Panc1 (cell line): ENCODE measurements at regions not wholly inside any gene's neighbourhood (a gene's known extent, or its start where the extent isn't known, plus 50 kb on each side); places are given as distances from the start of the nearest gene placed in this dataset.

ENCODE experiments used
- ATAC-seq: fragments of 200-7000 bp; cut with Tn5 transposase; 2 replicates; pipeline ENCODE4 v1.9.1; 2020; ENCODE audit warnings: mild to moderate bottlenecking, moderate library complexity
- BruUV-seq: library from RNA; stranded (reverse); fragments of 400-500 nt; replicated peaks from 2 replicates; lab custom pipeline; 2021; lab: Mats Ljungman, UMichigan
- CTCF ChIA-PET: fragments of 300-600 bp; sonication (Branson Sonifier 250); formaldehyde crosslinking; loops from one replicate; lab custom pipeline; 2022; ENCODE audit warnings: antibody characterized with exemption; lab: Charles Lee
- POLR2A ChIA-PET: fragments of 300-600 bp; sonication (Branson Sonifier 250); formaldehyde crosslinking; loops from one replicate; lab custom pipeline; 2022; ENCODE audit warnings: antibody characterized with exemption; lab: Charles Lee
- DNase-seq: peaks from one replicate; pipeline ENCODE4 v3.0.0-alpha.2; 2010; ENCODE audit warnings: low read depth, low spot score
- H3K27ac ChIP-seq: 2 replicates; pipeline ENCODE4 v1.5.1; 2011; ENCODE audit warnings: mild to moderate bottlenecking, low read length, inconsistent platforms
- H3K27me3 ChIP-seq: fragments of 200-500 bp; sonication (Bioruptor generic); 2 replicates; pipeline ENCODE4 v1.6.0; 2014; ENCODE audit warnings: low read length, inconsistent platforms; ENCODE audit not compliant: control insufficient read depth, insufficient read depth
- H3K36me3 ChIP-seq: fragments of 200-500 bp; sonication (Bioruptor generic); 2 replicates; pipeline ENCODE4 v1.5.1; 2014; ENCODE audit warnings: inconsistent platforms, mild to moderate bottlenecking, low read length, moderate library complexity; ENCODE audit not compliant: control insufficient read depth, insufficient read depth
- H3K4me1 ChIP-seq: 2 replicates; pipeline ENCODE4 v1.5.1; 2011; ENCODE audit warnings: inconsistent platforms, mild to moderate bottlenecking, low read length, moderate library complexity; ENCODE audit not compliant: control insufficient read depth, insufficient read depth
- H3K4me3 ChIP-seq, 2 experiments: 2 replicates each; pipeline ENCODE4 v1.5.1; 2011 to 2012; ENCODE audit warnings: low read depth in 2 of 2, low read length in 2 of 2, mild to moderate bottlenecking in 2 of 2, inconsistent platforms in 1 of 2, moderate library complexity in 1 of 2
- H3K9me3 ChIP-seq: fragments of 200-500 bp; sonication (Bioruptor generic); 2 replicates; pipeline ENCODE4 v1.5.1; 2014; ENCODE audit warnings: low read depth, mild to moderate bottlenecking, inconsistent platforms, low read length, moderate library complexity; ENCODE audit not compliant: control insufficient read depth, insufficient read depth
- CTCF ChIP-seq: fragments of 450-650 bp; IDR thresholded peaks from 2 replicates; pipeline ENCODE4 v1.5.1; 2017; ENCODE audit warnings: mild to moderate bottlenecking
- POLR2AphosphoS5 ChIP-seq: IDR thresholded peaks from 2 replicates; pipeline ENCODE4 v1.6.1; 2012; ENCODE audit warnings: mild to moderate bottlenecking, low read depth, low read length, moderate library complexity
- REST ChIP-seq, 2 experiments: IDR thresholded peaks; 2 replicates each; pipeline ENCODE4 v1.6.1; 2011 to 2012; ENCODE audit warnings: low read depth in 2 of 2, control low read depth in 1 of 2, low read length in 1 of 2, mild to moderate bottlenecking in 1 of 2, moderate library complexity in 1 of 2; ENCODE audit not compliant: insufficient read depth in 1 of 2
- SIN3A ChIP-seq: IDR thresholded peaks from 2 replicates; pipeline ENCODE4 v1.6.1; 2012; ENCODE audit warnings: low read depth, mild to moderate bottlenecking, low read length, moderate library complexity, borderline replicate concordance; ENCODE audit not compliant: insufficient read depth
- TCF7L2 ChIP-seq: IDR thresholded peaks from 2 replicates; pipeline ENCODE4 v1.6.1; 2011; ENCODE audit warnings: mild to moderate bottlenecking, low read depth, low read length, inconsistent platforms
- in situ Hi-C: cut with HindIII; loops from 2 replicates; pipeline ENCODE4 v1.10.0; 2016; ENCODE audit warnings: low sequenced_read_pairs, low pct_unique_long_range_greater_than_20kb
- intact Hi-C: fragments of 100-400 bp; cut with micrococcal nuclease; formaldehyde crosslinking; loops from one replicate; pipeline ENCODE4 v1.10.0; 2022; ENCODE audit not compliant: unreplicated experiment

- Histone ChIP-seq H3K4me3 (no peak overlapping the region), H3K9me3 (no peaks in the 10 kb centered on the region), H3K4me1 (no peaks in the 10 kb centered on the region), H3K27me3 (no peaks in the 10 kb centered on the region), H3K27ac (no peak overlapping the region), H3K36me3 (no peaks in the 10 kb centered on the region)
- ATAC-seq (no peak), DNase-seq (no peak)
- in situ Hi-C loops (no loop called here), intact Hi-C loops (no loop called here)
- TF ChIP-seq TCF7L2 = no peak
- TF ChIP-seq CTCF = no peak
- TF ChIP-seq POLR2AphosphoS5 = no peak
- TF ChIP-seq SIN3A = no peak
- BruUV-seq = no TSS peak
- CTCF ChIA-PET = no interaction called here
- POLR2A ChIA-PET = no interaction called here
Measured at GRCh38 chr6:133583907-133584427, 304.9 kb upstream of the TCF21 start.

GRCh38 chr6:133584823-133585222, 304.1 kb upstream of the TCF21 start:
- no peaks in the 10 kb centered on the region for H3K9me3 ChIP-seq
- BruUV-seq = no TSS peak
- no peaks in the 10 kb centered on the region for H3K4me1 ChIP-seq
- intact Hi-C loops (no loop called here), in situ Hi-C loops (no loop called here)
- H3K27me3 ChIP-seq = no peaks in the 10 kb centered on the region
- ATAC-seq (no peak), DNase-seq (no peak)
- H3K36me3 ChIP-seq = no peaks in the 10 kb centered on the region
- no peak overlapping the region for H3K27ac ChIP-seq
- POLR2A ChIA-PET = no interaction called here
- H3K4me3 ChIP-seq = no peak overlapping the region
- CTCF ChIA-PET = no interaction called here
- TF ChIP-seq TCF7L2 (no peak), SIN3A (no peak), CTCF (no peak), POLR2AphosphoS5 (no peak), REST (IDR thresholded peaks at IDR 0.05; ENCODE audit: insufficient read depth in 1 of 2, low read depth in 2 of 2, low read length in 1 of 2) (no peak)
